ENCODE measurements at regions not wholly inside any gene's neighbourhood (a gene's known extent, or its start where the extent isn't known, plus 50 kb on each side); places are given as distances from the start of the nearest gene placed in this dataset.

GRCh38 chr6:112697265-112697664 is 350.1 kb downstream of the RFPL4B start:
- TF ChIP-seq POLR2A (IDR thresholded peaks at IDR 0.05) (no peak), CTCF (IDR thresholded peaks at IDR 0.05) (no peak)
